B cell (primary cell): ENCODE measurements at regions not wholly inside any gene's neighbourhood (a gene's known extent, or its start where the extent isn't known, plus 50 kb on each side); places are given as distances from the start of the nearest gene placed in this dataset.

Experiments used
- EZH2 ChIP-seq: IDR thresholded peaks from 2 replicates; pipeline ENCODE4 v1.6.1; 2012; ENCODE audit warnings: borderline replicate concordance, low read depth, mild to moderate bottlenecking, moderate library complexity, low read length; ENCODE audit not compliant: insufficient read depth, poor library complexity, severe bottlenecking
- TF ChIP-seq, protein P1 (sequence below): fragments of 200-600 bp; IDR thresholded peaks from one replicate; pipeline ENCODE4 v1.8.0; 2022; ENCODE audit warnings: antibody characterized with exemption, mild to moderate bottlenecking

DNA sequence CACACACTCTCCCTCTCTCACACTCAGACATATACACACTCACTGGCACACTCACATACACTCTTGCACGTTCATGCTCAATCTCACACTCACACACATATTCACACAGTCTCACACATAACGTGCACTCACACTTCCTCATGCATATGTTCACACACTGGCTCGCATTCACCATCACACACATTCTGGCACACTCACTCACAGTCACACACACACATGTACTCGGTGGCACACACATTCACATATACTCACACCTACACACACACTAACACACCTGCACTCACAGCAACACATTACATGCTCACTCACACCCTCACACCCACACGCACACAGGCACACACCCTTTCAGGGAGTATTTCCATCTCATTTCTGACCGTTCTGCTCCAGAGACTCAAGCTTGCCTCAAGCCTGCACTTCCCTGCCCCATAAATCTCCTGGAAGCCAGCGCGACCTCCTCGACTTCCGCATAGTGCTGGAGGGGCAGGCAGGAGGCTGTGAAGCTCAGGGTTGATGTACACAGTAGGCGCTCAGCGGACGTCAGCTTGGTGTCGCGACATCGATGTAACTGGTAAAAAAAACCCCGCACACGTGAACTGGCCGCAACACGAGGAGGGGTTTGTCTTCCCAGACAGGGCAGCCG, 66.7 kb upstream of the FOXF1 start:
- TF ChIP-seq, protein P1, sequence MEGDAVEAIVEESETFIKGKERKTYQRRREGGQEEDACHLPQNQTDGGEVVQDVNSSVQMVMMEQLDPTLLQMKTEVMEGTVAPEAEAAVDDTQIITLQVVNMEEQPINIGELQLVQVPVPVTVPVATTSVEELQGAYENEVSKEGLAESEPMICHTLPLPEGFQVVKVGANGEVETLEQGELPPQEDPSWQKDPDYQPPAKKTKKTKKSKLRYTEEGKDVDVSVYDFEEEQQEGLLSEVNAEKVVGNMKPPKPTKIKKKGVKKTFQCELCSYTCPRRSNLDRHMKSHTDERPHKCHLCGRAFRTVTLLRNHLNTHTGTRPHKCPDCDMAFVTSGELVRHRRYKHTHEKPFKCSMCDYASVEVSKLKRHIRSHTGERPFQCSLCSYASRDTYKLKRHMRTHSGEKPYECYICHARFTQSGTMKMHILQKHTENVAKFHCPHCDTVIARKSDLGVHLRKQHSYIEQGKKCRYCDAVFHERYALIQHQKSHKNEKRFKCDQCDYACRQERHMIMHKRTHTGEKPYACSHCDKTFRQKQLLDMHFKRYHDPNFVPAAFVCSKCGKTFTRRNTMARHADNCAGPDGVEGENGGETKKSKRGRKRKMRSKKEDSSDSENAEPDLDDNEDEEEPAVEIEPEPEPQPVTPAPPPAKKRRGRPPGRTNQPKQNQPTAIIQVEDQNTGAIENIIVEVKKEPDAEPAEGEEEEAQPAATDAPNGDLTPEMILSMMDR = no peak
- no peak for TF ChIP-seq EZH2
